ENCODE measurements at regions not wholly inside any gene's neighbourhood (a gene's known extent, or its start where the extent isn't known, plus 50 kb on each side); places are given as distances from the start of the nearest gene placed in this dataset.
"Not testable (repeated sequence)": the region's sequence is repeated elsewhere in the genome, so short reads cannot be mapped to it uniquely, and the experiment has no call there.

DNA sequence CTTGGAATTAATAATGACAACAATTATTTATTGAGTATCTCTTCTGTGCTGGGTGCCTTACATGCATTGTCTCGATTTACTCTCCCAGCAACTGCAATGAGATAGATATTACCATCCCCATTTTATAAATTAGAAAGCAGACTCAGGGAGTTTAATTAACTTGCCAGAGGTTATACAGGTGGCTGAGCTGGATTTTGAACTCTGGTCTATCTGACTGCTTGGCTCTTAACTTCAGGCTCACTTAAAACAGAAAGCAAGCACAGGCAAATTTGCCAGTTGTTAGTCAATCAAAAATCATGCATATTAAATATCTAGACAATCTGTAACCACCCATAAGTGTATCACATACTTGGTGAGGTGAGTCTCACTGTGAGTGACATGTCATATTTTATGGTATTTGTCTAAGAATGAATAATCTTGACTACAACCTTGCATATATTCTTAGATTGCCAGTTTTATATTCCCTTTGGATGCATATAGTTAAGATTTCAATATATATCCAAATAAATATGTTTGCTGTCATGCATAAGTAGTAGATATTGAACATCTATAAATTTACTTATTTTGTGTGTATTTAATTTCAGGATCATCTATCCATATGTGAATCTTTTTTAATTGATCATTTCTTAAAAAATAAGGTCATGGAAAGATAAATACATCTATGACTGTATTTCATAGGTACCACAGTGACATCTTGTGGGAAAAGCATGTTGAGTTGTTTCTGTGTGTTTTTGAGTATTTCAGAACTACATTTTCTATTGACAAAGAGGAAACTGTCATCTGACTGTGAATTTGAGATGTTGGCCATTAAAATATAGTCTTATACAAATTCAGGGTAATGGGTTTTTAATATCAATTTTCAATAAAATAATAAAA, 112.0 kb upstream of the ARHGAP42 start:
- in situ Hi-C loops (cut with MboI; ENCODE audit: low pct_unique_long_range_greater_than_20kb, low sequenced_read_pairs) = no loop called here
- peak; percentile 10 for DNase-seq

- peak; percentile 47 for DNase-seq
- in situ Hi-C loops (cut with MboI; ENCODE audit: low pct_unique_long_range_greater_than_20kb, low sequenced_read_pairs) = no loop called here
These were observed 111.0 kb upstream of the ARHGAP42 start for GRCh38 chr11:100575860-100576717.

DNA sequence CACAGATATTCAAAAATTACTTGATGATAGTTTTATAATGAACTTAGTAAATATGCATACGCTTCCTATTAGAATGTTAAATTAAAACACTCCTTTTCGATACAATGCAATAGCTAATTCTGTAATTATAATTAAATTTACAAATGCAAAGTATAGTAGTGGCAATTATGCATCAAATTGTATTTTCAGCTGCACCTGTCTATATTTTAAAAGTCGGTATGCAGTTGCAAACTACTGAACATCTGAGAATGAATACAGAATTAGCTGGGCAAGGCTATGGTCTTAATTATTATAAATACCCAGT, 110.4 kb upstream of the ARHGAP42 start:
- in situ Hi-C loops (cut with MboI; ENCODE audit: low pct_unique_long_range_greater_than_20kb, low sequenced_read_pairs) = no loop called here
- no peak for DNase-seq

DNA sequence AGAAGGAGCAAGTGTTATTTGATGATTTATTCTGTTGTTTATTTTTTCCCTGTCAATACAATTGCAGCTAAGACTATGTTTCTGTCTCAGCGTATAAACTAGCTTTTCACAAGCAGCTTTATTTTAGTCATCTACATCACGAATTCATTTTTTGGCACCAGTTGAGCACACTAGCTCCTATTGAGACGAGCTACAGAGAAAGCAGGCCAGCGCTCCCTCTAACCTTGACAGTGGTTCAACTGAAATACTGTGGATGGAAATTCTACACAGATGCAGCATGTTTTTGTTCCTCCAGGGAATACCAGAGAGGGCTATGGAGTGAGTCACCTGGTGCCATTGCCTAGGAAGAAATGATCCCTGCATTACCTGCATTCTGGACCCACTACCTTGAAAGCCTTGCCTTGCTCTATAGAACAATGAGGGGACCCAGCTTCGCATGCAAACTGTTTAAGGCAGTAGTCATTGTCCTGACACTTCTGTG, 108.2 kb upstream of the ARHGAP42 start:
- no peak for DNase-seq
- in situ Hi-C loops (cut with MboI; ENCODE audit: low pct_unique_long_range_greater_than_20kb, low sequenced_read_pairs) = no loop called here

DNA sequence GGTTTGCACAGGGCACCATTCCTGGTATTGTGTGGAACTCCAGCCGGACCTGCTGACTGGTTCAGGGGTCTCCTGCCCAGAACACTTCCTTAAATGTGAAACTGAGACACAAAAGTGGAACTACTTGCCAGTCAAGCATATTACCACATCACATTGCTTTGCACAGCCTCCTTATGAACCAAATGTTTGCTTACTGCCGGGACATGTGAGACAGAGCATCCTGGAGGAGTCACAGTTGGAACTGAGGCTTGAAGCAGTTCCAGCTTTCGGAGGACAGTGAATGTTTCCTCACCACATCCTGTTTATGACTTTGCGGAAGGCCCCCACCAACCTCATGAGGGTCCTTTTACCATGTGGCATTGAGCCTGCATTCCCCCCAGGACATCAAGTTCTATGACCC, 105.8 kb upstream of the ARHGAP42 start:
- in situ Hi-C loops (cut with MboI; ENCODE audit: low pct_unique_long_range_greater_than_20kb, low sequenced_read_pairs) = no loop called here
- no peak for DNase-seq

DNA sequence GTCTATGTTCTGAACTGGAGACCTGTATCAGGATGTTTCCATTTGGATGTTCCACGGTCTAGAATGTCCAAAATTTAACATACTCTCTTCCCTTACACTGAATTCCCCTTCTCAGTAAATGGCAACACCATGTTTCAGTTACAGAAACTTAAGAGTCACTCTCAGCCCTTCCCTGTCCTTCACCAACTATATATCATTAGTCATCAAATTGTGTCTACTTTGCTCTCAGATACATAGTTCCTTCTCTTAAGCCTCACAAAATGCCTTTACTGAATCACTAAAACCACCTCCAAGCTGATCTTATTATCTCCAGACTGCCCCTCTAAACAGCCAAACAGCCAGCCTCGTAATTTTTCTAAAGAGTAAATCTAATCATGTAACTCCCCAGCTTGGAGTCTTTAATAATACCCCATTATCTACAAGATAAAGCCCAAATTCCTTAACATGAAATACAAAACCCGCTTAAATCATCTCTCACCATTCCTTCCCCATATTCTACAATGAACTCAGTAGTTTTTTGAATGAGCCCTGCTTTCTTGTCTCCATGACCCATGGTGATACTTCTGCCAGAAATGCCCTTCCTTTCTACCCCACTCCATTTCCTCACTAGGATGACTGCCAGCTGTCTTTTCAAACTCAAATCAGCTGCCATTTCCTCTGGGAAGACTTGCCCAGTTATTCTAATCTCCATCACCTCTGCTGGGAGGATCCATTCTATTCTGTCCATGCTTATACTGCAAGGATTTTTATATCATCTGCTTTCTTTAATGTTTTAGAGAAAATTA, 102.7 kb upstream of the ARHGAP42 start:
- DNase-seq = no peak
- in situ Hi-C loops (cut with MboI; ENCODE audit: low pct_unique_long_range_greater_than_20kb, low sequenced_read_pairs) = no loop called here

DNA sequence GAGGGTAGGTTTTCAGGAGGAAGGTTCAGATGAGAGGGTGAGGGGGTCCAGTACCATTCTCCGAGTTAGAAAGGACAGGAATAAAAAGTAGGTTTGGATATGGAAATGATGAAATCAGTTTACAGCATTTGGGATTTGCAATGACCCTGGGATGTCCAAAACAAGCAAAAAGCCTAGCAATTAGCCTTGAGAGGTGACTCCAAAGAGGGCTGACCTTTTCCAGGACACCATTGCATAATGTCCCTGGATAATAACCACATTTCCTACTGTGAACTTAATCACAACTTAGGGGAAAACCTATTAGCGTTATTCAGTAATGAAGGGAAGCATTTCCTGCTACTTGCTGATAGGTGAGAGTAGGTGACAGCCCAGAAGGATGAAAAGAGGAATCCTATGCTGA, 101.4 kb upstream of the ARHGAP42 start:
- no peak for DNase-seq
- in situ Hi-C loops (cut with MboI; ENCODE audit: low pct_unique_long_range_greater_than_20kb, low sequenced_read_pairs) = no loop called here

DNA sequence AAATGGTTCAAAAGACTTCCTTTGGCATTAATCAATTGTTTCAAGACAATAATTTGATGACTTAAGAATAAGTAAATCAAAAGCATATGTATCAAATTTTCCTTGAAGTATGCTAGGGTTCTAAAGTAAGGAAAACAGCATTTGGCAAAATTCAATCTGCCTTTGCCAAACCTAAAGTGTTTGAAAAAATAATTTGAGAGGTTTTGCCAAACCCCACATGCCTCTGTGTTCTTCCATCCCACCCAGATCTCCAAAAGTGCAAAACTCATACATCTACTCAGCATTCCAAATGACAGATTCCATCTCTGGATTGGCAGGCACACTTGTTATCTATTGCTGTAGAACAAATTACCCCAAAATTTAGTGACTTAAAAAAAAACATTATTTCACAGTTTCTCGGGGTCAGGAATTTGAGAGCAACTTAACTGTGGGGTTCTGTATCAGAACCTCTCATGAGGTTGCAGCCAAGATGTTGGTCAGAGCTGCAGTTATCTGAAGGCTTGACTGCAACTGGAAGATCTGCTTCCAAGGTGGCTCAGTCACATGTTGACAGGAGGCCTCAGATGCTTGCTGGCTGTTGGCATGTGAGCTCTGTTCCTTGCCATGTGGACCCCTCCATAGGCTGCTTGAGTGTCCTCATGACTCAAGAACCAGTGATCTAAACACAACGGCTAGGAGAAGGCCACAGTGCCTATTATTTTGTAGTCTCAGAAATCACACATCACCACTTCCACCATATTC, 100.6 kb upstream of the ARHGAP42 start:
- in situ Hi-C loops (cut with MboI; ENCODE audit: low pct_unique_long_range_greater_than_20kb, low sequenced_read_pairs) = no loop called here
- DNase-seq = no peak

- DNase-seq = no peak
- in situ Hi-C loops (cut with MboI; ENCODE audit: low pct_unique_long_range_greater_than_20kb, low sequenced_read_pairs) = no loop called here
These were observed 94.3 kb upstream of the ARHGAP42 start for GRCh38 chr11:100592619-100593260.

- in situ Hi-C loops (cut with MboI; ENCODE audit: low pct_unique_long_range_greater_than_20kb, low sequenced_read_pairs) = no loop called here
- DNase-seq = no peak
These were observed 93.8 kb upstream of the ARHGAP42 start for GRCh38 chr11:100593291-100593690.

- in situ Hi-C loops (cut with MboI; ENCODE audit: low pct_unique_long_range_greater_than_20kb, low sequenced_read_pairs) = no loop called here
- no peak for DNase-seq
These were observed 92.8 kb upstream of the ARHGAP42 start for GRCh38 chr11:100594320-100594719.

GRCh38 chr11:100600941-100601340, 86.1 kb upstream of the ARHGAP42 start:
- in situ Hi-C loops (cut with MboI; ENCODE audit: low pct_unique_long_range_greater_than_20kb, low sequenced_read_pairs) = no loop called here
- no peak for DNase-seq

- in situ Hi-C loops (cut with MboI; ENCODE audit: low pct_unique_long_range_greater_than_20kb, low sequenced_read_pairs) = no loop called here
- no peak for DNase-seq
These were observed 84.4 kb upstream of the ARHGAP42 start for GRCh38 chr11:100602716-100603115.

DNA sequence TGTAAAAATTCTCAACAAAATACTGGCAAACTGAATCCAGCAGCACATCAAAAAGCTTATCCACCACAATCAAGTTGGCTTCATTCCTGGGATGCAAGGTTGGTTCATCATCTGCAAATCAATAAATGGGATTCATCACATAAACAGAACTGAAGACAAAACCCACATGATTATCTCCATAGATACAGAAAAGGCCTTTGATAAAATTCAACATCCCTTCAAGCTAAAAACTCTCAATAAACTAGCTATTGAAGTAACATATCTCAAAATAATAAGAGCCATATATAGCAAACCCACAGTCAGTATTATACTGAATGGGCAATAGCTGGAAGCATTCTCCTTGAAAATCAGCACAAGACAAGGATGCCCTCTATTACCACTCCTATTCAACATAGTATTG, 79.3 kb upstream of the ARHGAP42 start:
- in situ Hi-C loops (cut with MboI; ENCODE audit: low pct_unique_long_range_greater_than_20kb, low sequenced_read_pairs); DNase-seq: not testable (repeated sequence)

DNA sequence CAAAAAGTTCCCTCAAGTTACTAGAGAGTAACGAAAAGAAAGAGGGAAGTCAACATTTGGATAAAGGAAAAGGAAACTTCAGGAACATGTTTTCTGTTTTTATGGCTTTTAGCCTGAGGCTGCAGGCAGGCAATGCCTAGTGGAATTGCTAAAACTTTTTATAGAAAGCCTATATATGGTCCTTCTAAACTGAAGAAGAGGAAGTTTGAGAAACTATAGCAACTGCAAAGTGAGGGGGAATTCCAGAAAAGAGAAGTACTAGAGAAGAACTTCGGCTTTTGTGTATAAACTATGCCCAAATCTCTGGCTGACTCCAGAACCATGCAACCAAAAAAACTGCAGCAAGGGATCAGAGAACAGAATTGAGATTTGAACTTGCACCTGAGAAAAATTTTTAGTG, 74.3 kb upstream of the ARHGAP42 start:
- in situ Hi-C loops (cut with MboI; ENCODE audit: low pct_unique_long_range_greater_than_20kb, low sequenced_read_pairs) = no loop called here

DNA sequence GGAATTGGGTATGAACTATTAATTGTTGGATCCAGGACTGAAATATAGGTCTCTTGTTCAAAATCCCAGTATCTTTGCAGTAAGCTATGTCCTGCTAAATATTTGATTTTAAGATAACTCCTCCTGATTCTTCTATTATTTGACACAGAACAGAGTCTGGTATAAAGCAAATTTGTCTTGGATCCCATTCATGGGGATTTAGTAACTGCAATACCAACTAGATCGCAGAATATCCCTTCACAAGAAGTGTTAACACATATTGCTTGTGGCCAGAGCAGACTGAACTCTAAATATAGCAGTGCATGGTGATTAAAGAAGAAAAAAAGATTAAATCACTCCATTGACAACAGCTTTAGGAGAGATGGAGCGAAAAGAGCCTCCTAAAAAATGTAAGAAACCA, 68.2 kb upstream of the ARHGAP42 start:
- in situ Hi-C loops (cut with MboI; ENCODE audit: low pct_unique_long_range_greater_than_20kb, low sequenced_read_pairs) = no loop called here
- no peak for DNase-seq

More for the DNA sequence above, 74.3 kb upstream of the ARHGAP42 start:
- peak; percentile 46 for DNase-seq

DNA sequence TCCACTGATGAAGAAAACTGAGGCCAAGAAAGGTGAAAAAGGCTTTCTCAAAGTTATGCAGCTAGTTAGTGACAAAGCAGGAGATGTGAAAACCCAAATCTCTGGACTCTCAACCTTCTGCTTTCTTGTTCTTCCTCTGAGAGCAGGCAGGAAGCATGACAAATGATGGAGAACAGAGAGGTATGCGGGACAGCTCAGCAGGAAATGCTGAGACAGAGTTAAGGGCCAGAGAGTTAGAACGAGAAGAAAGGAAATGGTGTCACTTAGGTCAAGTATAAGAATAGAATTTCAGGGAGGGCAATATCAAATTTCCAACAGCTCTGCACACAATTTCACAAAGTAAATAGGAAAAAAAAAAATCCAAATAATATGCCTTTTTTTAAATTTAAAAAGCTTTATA, 67.6 kb upstream of the ARHGAP42 start:
- in situ Hi-C loops (cut with MboI; ENCODE audit: low pct_unique_long_range_greater_than_20kb, low sequenced_read_pairs) = no loop called here
- DNase-seq = no peak

- no peak for DNase-seq
These were observed 64.7 kb upstream of the ARHGAP42 start for GRCh38 chr11:100622404-100622803.

More at GRCh38 chr11:100622404-100622803, 64.7 kb upstream of the ARHGAP42 start:
- in situ Hi-C loops (cut with MboI; ENCODE audit: low pct_unique_long_range_greater_than_20kb, low sequenced_read_pairs) = no loop called here

All from KBM-7 (cell line).